ENCODE measurements at regions not wholly inside any gene's neighbourhood (a gene's known extent, or its start where the extent isn't known, plus 50 kb on each side); places are given as distances from the start of the nearest gene placed in this dataset.

- H3K9me3 Mint-ChIP-seq = peaks cover 5% of the 10 kb centered on the region
- DNase-seq (ENCODE audit: low spot score) (no peak), ATAC-seq (peak in 1 of 2 donors; percentile 7)
- no peak overlapping the region for H3K4me3 Mint-ChIP-seq
- no peaks in the 10 kb centered on the region for H3K36me3 Mint-ChIP-seq
- no peaks in the 10 kb centered on the region for H3K4me1 Mint-ChIP-seq (ENCODE audit: low read depth in 2 of 2)
- no peak overlapping the region for H3K27ac Mint-ChIP-seq
- H3K27me3 Mint-ChIP-seq = peaks cover 3% of the 10 kb centered on the region in 2 donors
These were observed 248.8 kb upstream of the AFDN start for GRCh38 chr6:167577891-167578361.

- no peaks in the 10 kb centered on the region for H3K36me3 Mint-ChIP-seq
- no peak for DNase-seq (ENCODE audit: low spot score)
- ATAC-seq = no peak
- peaks cover 7% of the 10 kb centered on the region for H3K9me3 Mint-ChIP-seq
- H3K4me3 Mint-ChIP-seq = no peak overlapping the region
- H3K27ac Mint-ChIP-seq = no peak overlapping the region
- H3K27me3 Mint-ChIP-seq = peaks cover 3 to 5% of the 10 kb centered on the region in 2 donors
- H3K4me1 Mint-ChIP-seq (ENCODE audit: low read depth in 2 of 2) = no peaks in the 10 kb centered on the region
These were observed 248.3 kb upstream of the AFDN start for GRCh38 chr6:167578371-167578901.

GRCh38 chr6:167579806-167580618 is 246.7 kb upstream of the AFDN start:
- Mint-ChIP-seq H3K27me3 (peaks cover 3 to 19% of the 10 kb centered on the region in 2 donors), H3K9me3 (peaks cover 10% of the 10 kb centered on the region), H3K4me1 (ENCODE audit: low read depth in 2 of 2) (no peaks in the 10 kb centered on the region), H3K36me3 (no peaks in the 10 kb centered on the region), H3K4me3 (no peak overlapping the region), H3K27ac (no peak overlapping the region)
- DNase-seq (ENCODE audit: low spot score) (no peak), ATAC-seq (no peak)

GRCh38 chr6:167580619-167580911 is 246.1 kb upstream of the AFDN start:
- DNase-seq (ENCODE audit: low spot score) (no peak), ATAC-seq (no peak)
- Mint-ChIP-seq H3K9me3 (peaks cover 10% of the 10 kb centered on the region), H3K4me1 (ENCODE audit: low read depth in 2 of 2) (no peaks in the 10 kb centered on the region), H3K27ac (no peak overlapping the region), H3K27me3 (peaks cover 3 to 19% of the 10 kb centered on the region in 2 donors), H3K4me3 (no peak overlapping the region), H3K36me3 (no peaks in the 10 kb centered on the region)

- no peaks in the 10 kb centered on the region for H3K4me1 Mint-ChIP-seq (ENCODE audit: low read depth in 2 of 2)
- peaks cover 7 to 19% of the 10 kb centered on the region in 2 donors for H3K27me3 Mint-ChIP-seq
- ATAC-seq (peak in 1 of 2 donors; percentile 20), DNase-seq (ENCODE audit: low spot score) (no peak)
- H3K9me3 Mint-ChIP-seq = peaks cover 10% of the 10 kb centered on the region
- H3K36me3 Mint-ChIP-seq = no peaks in the 10 kb centered on the region
- H3K4me3 Mint-ChIP-seq = no peak overlapping the region
- no peak overlapping the region for H3K27ac Mint-ChIP-seq
These were observed 245.1 kb upstream of the AFDN start for GRCh38 chr6:167581637-167582036.

- ATAC-seq (no peak), DNase-seq (ENCODE audit: low spot score) (no peak)
- H3K36me3 Mint-ChIP-seq = no peaks in the 10 kb centered on the region
- peaks cover 10 to 19% of the 10 kb centered on the region in 2 donors for H3K27me3 Mint-ChIP-seq
- no peaks in the 10 kb centered on the region for H3K4me1 Mint-ChIP-seq (ENCODE audit: low read depth in 2 of 2)
- no peak overlapping the region for H3K27ac Mint-ChIP-seq
- no peak overlapping the region for H3K4me3 Mint-ChIP-seq
- peaks cover 12% of the 10 kb centered on the region for H3K9me3 Mint-ChIP-seq
These were observed 243.3 kb upstream of the AFDN start for GRCh38 chr6:167583412-167583811.

- Mint-ChIP-seq H3K4me1 (ENCODE audit: low read depth in 2 of 2) (peaks cover 0 to 6% of the 10 kb centered on the region in 2 donors), H3K4me3 (no peak overlapping the region), H3K27me3 (peaks cover 7 to 14% of the 10 kb centered on the region in 2 donors), H3K36me3 (peaks cover 8% of the 10 kb centered on the region), H3K9me3 (peaks cover 17% of the 10 kb centered on the region), H3K27ac (no peak overlapping the region)
- no peak for DNase-seq (ENCODE audit: low spot score)
- ATAC-seq = no peak
These were observed 238.4 kb upstream of the AFDN start for GRCh38 chr6:167588181-167588919.

GRCh38 chr6:167588920-167589614 is 237.6 kb upstream of the AFDN start:
- ATAC-seq = no peak
- no peak overlapping the region for H3K4me3 Mint-ChIP-seq
- H3K36me3 Mint-ChIP-seq = peaks cover 8% of the 10 kb centered on the region
- H3K4me1 Mint-ChIP-seq (ENCODE audit: low read depth in 2 of 2) = peaks cover 0 to 6% of the 10 kb centered on the region in 2 donors
- no peak for DNase-seq (ENCODE audit: low spot score)
- peaks cover 17% of the 10 kb centered on the region for H3K9me3 Mint-ChIP-seq
- peaks cover 7 to 8% of the 10 kb centered on the region in 2 donors for H3K27me3 Mint-ChIP-seq
- no peak overlapping the region for H3K27ac Mint-ChIP-seq

- ATAC-seq = no peak
These were observed 237.1 kb upstream of the AFDN start for GRCh38 chr6:167589615-167589940.

GRCh38 chr6:167590193-167590592 is 236.5 kb upstream of the AFDN start:
- H3K27me3 Mint-ChIP-seq = peaks cover 0 to 7% of the 10 kb centered on the region in 2 donors
- no peak overlapping the region for H3K4me3 Mint-ChIP-seq
- H3K4me1 Mint-ChIP-seq (ENCODE audit: low read depth in 2 of 2) = peaks cover 0 to 6% of the 10 kb centered on the region in 2 donors
- ATAC-seq = peak in 1 of 2 donors; percentile 43
- no peak for DNase-seq (ENCODE audit: low spot score)
- H3K9me3 Mint-ChIP-seq = peaks cover 15% of the 10 kb centered on the region
- H3K27ac Mint-ChIP-seq = no peak overlapping the region
- peaks cover 8% of the 10 kb centered on the region for H3K36me3 Mint-ChIP-seq

More at GRCh38 chr6:167589615-167589940, 237.1 kb upstream of the AFDN start:
- H3K4me3 Mint-ChIP-seq = no peak overlapping the region
- H3K36me3 Mint-ChIP-seq = peaks cover 8% of the 10 kb centered on the region
- H3K4me1 Mint-ChIP-seq (ENCODE audit: low read depth in 2 of 2) = peaks cover 0 to 6% of the 10 kb centered on the region in 2 donors
- peaks cover 15% of the 10 kb centered on the region for H3K9me3 Mint-ChIP-seq
- no peak for DNase-seq (ENCODE audit: low spot score)
- peaks cover 3 to 7% of the 10 kb centered on the region in 2 donors for H3K27me3 Mint-ChIP-seq
- no peak overlapping the region for H3K27ac Mint-ChIP-seq

All from natural killer cell treated with Interleukin-12 subunit alpha and Interleukin-12 subunit beta and Interleukin-15 and Interleukin-18, amount 100 ng/mL, for 72 hours (primary cell).